Epithelial cell of prostate (primary cell): ENCODE measurements at regions not wholly inside any gene's neighbourhood (a gene's known extent, or its start where the extent isn't known, plus 50 kb on each side); places are given as distances from the start of the nearest gene placed in this dataset.
"Not testable (repeated sequence)": the region's sequence is repeated elsewhere in the genome, so short reads cannot be mapped to it uniquely, and the experiment has no call there.

Experiments
- DNase-seq: peaks from one replicate; pipeline ENCODE4 v3.0.0-alpha.2; 2011; ENCODE audit warnings: low read depth, low spot score
- H3K27ac ChIP-seq: fragments of 450-650 bp; 2 replicates; pipeline ENCODE4 v1.5.1; 2017; ENCODE audit warnings: mild to moderate bottlenecking

DNA sequence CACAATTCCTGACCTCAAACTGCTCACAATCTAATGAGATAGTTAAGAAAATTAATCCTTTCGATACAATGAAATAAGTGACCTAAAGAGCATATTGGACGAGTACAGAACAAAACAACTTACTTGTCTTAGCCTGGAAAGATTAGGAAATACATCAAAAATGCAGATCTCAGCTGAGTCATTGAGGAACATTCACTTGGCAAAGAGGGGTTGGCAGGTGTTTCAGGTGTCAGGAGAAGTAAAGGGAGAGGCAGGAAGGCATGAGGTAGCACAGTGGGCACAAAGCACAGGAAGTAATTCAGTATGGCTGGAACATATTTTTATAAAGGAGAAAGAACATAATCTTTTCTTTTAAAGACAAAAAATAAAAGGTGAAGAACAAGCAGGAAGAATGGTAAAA is 628.8 kb upstream of the RGMB start:
- peak overlapping the region; percentile 61 for H3K27ac ChIP-seq
- peak; percentile 24 for DNase-seq

DNA sequence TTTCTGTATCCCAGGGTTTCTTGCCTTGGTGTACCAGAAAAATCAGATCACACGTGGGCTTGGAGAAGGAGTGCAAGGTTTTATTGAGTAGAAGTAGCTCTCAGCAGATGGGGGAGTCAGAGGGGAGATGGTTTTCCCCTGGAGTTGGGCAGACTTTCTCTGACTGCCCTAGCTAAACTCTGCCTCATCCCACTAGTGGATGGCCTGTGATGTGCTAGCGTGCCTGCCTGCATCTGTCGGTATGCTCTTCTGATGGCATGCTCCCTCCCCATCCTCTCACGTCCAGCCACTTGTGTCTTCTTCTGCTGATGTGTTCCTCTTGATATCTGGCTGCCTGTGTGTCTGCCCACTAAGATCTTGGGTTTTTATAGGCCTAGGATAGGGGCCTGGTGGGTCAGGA is 616.1 kb upstream of the RGMB start:
- H3K27ac ChIP-seq, result no peak overlapping the region
- no peak for DNase-seq

DNA sequence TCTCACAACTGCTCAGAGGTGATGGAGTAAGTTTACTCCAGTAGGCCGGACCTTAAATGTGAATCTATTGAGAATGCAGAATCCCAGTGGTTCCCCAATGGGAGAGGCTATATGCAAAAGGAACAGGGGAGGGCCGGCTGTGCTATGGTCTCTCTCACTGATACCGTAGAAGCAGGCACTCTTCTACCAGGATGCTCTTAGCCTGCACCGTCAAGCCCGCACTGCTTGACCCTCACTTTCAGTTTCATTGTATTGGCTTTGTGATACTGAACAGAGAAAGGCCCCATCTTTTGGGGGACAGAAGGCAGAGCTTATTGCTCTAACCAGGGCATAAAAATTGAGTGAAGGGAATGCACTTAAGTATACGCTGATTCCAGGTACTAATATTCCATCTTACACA is 615.0 kb upstream of the RGMB start:
- DNase-seq, result no peak
- no peak overlapping the region for H3K27ac ChIP-seq

DNA sequence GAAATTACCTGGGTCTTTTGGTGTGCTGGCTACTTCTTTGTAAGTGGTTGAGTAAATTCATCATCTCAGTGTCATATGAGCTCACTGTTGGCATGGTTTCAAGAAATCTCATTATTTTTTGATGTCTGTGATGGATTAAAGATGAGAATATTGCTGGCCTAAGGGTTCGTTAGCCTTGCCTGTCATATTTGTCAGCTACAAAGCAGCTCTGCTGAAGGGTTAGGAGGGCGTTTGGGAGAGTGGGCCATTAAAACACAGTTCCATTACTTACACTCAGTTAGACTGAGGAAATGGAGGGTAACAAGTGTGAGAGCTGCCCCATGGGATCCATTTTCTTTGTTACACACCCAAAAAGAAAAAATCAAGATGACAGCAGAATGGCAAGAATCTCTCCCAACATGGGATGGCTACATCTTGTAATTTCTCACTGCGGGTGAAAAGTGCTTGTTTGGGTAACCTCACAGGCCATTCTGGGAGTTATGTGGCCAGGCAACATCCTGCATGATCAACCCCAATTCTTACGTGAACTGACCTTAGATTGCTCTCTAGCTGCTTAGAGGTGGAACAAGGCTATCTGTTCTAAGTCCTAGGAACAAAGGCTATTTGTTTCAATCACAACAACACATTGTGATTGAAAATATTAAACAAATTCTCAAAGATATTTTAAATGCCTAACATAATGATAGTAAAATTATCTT is 609.5 kb upstream of the RGMB start:
- H3K27ac ChIP-seq, result no peak overlapping the region
- DNase-seq, result no peak

DNA sequence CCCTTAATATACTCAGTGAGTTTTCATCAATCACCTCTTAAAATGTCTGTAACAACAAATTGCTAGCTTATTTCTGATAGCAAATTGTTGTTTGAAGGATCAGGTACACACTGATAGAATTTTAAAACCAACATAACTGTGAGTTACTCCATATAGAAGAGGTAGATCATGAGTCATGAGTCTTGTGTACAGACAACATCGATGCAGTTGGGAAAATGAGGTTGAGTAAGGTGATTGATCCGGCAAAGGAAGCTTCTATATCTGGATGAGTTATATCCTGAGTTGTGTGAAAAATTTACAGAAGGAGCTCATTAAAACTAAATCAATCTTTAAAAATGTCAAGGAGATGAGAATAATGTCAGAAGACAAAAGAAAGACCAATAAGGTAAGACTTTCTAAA is 604.6 kb upstream of the RGMB start:
- DNase-seq, result no peak
- H3K27ac ChIP-seq, result no peak overlapping the region

DNA sequence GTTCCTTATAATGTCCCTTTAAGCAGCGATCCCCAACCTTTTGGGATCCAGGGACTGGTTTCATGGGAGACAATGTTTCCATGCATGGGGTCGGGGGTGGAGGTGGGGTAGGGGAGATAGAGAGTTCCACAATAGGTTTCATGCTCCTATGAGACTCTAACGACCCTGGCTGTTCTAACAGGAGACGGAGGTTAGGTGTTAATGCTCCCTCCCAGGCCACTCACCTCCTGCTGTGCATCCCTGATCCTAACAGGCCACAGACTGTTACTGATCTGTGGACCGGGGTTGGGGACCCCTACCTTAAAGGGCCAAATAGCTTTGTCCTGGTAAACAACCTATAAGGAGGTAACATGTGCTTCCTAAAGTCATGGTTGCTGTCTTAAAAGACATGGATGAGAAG is 602.5 kb upstream of the RGMB start:
- no peak for DNase-seq
- H3K27ac ChIP-seq, result no peak overlapping the region

DNA sequence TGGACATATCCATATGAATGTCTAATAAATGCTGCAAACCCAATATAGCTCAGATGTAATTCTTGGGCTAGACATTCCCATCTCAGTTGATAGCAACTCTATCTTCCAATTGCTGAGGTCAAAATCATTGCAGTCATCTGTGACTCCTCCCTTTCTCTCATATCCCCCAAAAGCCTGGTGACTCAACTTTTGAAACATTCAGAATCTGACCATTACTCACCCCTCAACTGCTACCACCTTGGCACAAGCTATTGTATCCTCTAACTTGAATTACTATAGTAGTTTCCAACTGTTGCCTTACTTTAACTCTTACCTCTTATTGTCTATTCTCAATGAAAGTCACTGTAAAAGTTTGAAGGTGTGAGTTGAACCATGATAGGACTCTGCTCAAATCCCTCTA is 600.1 kb upstream of the RGMB start:
- no peak overlapping the region for H3K27ac ChIP-seq
- peak; percentile 5 for DNase-seq

DNA sequence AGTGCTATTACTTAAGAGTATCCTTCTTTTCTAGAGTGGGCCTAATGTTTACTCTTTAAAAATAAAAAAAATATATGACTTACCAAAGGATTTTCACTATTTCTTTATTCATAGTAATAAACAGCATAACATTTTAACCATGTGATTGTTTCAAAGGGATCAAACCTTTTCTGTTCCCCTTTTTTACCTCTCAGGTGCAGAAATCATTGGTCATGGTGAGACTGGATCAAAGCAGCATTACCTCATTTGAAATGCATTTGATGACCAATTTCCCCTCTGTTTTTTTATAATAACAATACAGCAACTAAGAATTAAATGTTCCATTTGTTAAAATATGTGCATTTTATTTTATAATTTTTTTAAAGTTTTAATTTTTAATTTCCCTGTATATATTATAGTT is 598.0 kb upstream of the RGMB start:
- H3K27ac ChIP-seq, result no peak overlapping the region
- DNase-seq, result no peak

DNA sequence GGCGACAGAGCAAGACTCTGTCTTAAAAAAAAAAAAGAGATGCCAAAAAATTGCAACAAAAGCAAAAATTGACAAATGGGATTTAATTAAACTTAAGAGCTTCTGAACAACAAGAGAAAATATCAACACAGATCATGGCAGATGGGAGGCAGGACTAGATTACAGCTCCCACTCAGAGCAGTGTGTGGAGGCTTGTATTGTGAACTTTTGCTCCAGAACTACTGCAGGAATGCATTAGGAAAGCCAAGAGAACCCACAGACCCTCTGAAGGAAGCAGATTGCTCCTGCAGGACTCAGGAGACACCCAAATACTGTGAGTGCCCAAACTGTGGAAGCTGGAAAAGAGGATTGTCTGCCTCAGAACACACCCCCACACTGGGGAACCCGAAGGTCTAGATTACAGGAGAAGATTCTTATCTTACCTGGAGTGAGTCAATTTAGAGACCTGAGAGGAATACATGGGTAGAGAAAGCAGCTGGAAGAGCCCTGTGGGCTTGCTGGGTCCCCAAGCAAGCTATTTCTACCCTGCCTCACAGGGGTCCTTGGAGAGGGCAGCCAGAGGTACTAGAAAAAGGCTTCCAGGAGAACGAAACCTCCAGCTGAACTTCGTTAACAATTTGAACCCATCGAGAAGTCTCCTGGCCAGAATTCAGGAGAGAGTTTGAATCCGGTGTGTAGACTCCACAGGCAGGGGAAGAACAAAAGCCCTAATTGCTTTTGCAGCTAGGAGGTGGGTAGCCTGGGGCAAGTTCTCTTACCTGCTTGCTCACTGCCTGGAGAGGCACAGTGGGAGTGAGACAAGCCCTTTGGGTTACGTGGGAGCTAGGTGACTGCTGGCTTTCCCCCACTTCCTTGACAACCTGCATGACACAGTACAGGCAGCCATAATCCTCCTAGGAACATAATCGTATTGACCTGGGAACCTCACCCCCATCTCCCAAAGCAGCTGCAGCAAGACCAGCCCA is 593.4 kb upstream of the RGMB start:
- no peak overlapping the region for H3K27ac ChIP-seq
- no peak for DNase-seq

DNA sequence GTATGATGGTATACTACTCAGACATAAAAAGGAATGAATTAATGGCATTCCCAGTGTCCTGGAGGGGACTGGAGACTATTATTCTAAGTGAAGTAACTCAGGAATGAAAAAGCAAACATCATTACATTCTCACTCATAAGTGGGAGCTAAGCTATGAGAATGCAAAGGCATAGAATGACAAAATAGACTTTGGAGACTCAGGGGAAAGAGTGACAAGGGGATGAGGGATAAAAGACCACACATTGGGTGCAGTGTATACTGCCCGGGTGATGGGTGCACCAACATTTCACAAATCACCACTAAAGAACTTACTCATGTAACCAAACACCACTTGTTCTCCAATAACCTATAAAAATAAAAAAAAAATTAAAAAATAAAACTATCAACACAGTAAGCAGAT is 587.3 kb upstream of the RGMB start:
- no peak for DNase-seq
- no peak overlapping the region for H3K27ac ChIP-seq

DNA sequence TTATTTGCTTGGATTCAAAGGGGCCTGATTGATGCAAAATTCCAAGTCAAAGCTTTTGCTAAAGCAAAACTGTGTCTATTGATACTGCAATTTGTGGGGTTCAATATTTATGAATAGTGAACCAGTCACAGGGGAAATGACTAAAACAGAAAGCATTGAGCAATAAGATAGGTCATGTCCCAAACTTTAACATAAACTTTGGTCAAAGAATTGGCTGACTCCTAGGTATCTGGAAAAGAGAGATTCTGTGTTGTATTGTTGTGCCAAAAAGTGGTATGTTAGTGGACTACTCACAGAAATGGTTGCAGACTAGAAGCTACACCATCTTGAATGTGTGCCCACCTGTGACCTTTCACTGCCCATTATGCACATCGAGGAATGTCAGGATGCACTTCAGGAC is 585.5 kb upstream of the RGMB start:
- DNase-seq, result no peak
- no peak overlapping the region for H3K27ac ChIP-seq

DNA sequence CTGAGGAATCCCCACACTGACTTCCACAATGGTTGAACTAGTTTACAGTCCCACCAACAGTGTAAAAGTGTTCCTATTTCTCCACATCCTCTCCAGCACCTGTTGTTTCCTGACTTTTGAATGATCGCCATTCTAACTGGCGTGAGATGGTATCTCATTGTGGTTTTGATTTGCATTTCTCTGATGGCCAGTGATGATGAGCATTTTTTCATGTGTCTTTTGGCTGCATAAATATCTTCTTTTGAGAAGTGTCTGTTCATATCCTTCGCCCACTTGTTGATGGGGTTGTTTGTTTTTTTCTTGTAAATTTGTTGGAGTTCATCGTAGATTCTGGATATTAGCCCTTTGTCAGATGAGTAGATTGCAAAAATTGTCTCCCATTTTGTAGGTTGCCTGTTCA is 583.1 kb upstream of the RGMB start:
- not testable (repeated sequence) for H3K27ac ChIP-seq, DNase-seq

DNA sequence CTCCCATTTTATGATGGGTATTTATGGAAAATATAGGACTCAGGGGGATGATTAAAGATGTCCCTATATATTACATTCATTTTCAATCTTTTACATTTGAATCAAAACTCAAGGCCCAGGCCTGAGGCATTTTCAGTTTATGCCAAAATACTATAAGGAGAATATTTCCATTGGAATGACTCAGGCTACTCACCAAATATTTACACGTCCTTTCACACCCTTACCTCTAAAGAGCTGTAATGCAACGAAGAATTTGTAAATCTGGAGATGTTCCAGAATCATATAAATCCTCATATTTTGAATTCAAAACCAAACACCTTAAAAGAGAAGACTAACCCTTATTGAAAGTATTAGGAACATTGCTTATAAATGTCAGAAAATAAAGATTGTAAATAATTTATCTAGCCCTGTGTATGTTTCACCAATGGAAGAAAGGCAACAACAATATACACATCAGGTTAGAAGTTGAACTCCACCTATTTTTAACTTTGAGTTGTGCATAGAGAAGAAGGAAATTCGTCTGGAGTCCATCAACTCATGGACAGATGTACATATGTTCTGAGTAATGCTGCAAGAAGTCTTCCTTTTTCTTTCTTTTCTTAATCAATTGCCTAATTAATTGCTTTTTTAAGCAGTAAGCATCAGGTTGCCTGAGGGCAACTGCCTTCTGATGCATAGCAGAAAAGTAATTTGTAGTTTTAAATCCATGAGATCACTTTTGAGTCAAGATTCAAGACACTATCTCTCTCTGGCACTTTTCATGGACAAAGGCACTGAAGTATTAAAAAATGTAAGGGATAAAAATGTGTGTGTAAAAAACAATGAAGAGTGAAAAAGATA is 579.3 kb upstream of the RGMB start:
- peak overlapping the region; percentile 32 for H3K27ac ChIP-seq
- DNase-seq, result no peak

DNA sequence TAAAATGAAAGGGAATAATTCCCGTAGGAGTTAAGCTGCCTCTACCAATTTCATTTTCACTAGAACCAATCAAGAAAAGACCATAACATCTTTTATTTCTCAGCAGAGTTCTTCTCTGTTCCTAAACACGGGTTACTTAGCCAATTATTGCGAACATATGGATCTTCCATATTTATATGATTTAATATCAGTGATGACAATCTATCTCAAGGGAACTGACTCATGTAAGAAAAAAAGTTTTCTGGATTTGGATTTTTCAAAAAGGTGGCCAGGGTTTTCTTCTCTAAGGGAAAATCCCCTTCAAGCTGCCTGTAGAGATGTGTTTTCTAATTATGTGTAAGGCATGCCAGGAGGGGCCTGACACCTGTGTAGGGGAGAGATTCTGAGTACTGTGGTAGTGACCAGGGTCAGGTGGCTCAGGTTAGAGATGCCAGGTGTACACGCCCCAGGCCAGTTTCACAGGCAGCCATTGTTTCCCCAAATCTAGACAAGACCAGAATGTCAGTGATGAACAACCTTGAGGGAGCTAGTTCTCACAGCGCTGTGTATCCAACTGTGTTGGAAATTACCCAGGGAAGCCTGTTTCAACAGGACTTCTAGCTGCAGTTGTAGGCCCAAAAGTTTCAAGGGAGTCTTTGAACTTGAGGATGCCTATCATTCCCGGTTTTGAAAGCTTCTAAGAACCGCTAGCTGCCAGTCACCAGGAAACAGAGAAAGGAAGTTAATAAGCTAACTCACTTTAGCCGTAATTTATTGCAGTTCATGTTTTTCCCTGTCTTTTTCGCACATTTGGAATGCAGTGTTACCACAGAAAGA is 572.5 kb upstream of the RGMB start:
- H3K27ac ChIP-seq, result no peak overlapping the region
- DNase-seq, result peak; percentile 22

DNA sequence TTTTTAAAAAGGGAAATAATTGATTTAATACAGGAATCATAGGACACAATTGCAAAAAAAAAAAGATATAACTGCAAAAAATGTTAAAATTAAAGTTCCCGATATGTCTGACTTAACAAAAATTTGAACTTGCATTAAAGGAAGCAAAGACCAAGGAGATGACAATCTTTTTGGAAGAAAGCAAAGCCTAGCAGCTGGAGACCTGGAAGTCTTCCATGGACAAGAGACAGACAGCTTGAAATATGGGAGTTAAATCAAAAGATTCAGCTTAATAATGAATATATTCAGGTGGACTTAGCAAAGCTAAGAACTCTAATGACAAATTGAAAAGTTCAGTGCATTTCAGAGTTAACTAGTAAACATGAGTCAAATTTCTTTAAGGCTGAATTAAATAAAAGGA is 568.7 kb upstream of the RGMB start:
- no peak for DNase-seq
- H3K27ac ChIP-seq, result no peak overlapping the region

DNA sequence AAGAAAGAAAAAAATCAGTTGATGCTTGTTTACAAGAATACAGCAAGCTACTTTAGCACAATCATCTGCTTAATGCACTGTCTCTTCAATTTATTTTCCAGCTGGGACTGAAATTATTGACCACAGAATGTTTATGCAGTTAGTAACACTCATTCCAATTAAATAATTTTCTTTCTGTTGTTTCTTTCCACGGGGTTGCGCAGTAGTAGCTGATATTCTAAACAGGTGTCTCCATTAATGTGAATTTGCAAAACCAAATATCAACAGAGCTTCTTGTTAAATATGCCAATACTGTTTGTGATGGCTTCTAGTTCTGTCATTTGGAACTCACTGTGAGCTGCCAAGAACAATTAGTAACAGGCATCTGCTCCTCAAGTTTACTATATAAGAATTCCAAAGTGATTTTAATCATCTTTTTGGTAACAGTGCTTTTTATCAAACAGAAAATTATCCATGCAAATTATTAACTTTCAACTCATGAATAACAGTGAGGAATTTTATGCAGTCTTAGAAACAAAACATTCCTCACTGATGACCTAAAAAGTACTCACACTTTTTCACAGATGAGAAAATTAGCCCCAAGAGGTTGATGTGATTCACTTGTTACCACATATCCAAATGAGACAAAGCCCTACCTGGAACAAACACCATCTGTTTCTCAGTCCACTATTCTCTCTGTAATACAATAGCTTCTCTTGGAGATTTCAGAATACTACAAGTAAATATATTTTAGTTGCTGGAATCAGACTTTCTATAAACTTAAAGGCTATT is 567.6 kb upstream of the RGMB start:
- DNase-seq, result peak; percentile 26
- no peak overlapping the region for H3K27ac ChIP-seq

DNA sequence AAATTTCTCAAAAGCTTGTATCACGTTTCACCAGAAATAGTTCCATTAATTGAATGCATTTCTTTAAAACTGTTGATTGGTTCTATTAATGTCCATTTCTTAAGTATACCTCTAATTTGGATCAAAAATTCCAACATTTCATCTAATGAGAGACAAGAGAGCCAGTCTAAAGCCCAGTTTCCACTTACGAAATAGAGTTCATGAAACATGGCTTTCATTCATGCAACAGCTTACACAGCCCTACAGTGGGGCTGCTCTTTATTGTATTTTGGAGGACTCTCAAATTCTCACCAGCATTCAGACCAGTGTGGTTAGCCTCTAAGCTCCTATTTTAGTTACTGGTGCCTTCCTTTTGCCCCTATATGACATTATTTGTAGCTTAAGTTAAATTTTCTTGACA is 566.9 kb upstream of the RGMB start:
- H3K27ac ChIP-seq, result no peak overlapping the region
- no peak for DNase-seq

DNA sequence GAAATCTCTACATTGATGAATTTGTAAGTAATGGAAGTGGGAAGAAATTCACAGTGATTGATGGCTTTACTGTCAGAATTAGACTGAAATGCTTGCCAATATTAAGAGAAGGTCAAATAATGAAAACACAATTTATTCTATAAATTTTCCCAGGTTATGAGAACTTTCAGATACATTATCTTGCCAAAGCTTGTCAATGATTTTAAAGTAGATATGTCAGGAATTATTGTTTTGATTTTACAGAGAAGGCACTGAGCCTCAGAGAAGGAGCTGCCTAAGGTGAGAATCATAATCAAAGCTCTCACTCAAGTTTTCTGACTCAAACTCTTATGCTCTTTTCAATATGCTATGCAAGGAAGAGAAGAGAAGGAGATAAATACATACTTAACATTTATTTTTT is 564.0 kb upstream of the RGMB start:
- DNase-seq, result no peak
- no peak overlapping the region for H3K27ac ChIP-seq
